SKM-1 treated with dmso at 0.1 percent for 144 hours (cell line): ENCODE measurements at regions not wholly inside any gene's neighbourhood (a gene's known extent, or its start where the extent isn't known, plus 50 kb on each side); places are given as distances from the start of the nearest gene placed in this dataset.

ENCODE experiments used
- DNase-seq: peaks from one replicate; lab custom pipeline; 2025; ENCODE audit not compliant: unreplicated experiment; lab: John Stamatoyannopoulos, UW

DNA sequence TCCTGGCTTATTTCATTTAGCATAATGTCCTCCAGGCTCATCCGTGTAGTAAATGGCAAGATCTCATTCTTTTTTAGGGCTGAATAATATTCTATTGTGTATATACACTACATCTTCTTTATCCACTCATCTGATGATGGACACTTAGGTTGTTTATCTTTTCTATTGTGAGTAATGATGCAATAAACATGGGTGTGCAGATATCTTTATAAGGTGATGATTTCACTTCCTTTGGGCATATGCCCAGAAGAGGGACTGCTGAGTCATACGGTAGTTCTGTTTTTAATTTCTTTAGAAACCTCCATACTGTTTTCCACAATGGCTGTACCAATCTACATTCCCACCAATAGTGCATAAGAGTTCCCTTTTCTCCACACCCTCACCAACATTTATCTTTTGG is 317.6 kb upstream of the CNKSR2 start:
- no peak for DNase-seq

DNA sequence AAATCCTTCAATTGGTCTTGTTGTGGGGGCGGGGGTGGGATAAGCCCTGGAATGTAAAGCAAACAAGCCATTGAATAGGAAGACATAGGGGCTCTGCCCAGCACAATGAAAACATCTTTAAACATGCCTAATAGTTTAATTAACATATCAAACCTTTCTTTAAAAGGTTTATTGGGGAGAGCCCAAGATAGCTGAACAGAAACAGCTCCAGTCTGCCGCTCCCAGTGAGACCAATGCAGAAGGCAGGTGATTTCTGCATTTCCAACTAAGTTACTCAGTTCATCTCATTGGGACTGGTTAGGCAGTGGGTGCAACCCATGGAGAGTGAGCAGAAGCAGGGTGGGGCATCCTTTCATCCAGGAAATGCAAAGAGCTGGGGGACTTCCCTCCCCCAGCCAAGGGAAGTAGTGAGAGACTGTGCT is 327.2 kb upstream of the CNKSR2 start:
- DNase-seq = no peak

DNA sequence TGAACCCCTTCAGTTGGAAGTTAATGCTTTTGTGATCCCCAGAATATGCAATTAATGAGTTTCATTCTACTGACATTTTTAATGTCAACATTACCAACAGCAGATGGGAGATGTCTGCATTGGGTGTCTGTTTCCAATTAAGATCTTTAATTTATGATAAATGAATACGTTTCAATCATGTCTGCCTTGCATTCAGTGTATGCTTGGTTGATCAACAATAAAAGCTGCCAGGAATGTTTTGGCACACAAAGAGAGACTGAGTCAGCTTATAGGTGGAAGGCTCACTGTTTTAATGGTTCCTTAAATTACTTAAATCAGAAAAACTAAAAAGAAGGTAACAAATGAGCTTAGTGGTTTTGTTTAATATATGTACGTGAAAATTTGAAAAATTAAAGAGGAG is 359.9 kb upstream of the CNKSR2 start:
- DNase-seq = no peak

DNA sequence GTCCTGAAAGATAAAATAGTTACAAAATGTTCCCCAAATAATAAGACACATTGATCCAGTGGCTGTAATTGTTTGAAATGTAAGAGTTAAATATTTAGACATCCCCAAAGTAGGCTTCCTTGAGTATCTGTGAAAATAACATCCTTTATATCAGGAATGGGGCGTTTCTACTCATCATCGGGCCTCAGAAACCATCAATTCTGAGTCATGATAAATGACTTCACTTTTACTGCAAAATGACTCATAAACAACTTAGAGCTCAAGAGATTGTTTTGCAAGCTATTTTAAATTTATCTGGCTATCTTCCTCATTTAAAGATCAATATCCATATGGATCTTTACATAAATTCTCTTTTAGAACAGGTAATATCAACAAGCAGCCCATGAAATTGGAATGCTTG is 369.4 kb upstream of the CNKSR2 start:
- DNase-seq = no peak

DNA sequence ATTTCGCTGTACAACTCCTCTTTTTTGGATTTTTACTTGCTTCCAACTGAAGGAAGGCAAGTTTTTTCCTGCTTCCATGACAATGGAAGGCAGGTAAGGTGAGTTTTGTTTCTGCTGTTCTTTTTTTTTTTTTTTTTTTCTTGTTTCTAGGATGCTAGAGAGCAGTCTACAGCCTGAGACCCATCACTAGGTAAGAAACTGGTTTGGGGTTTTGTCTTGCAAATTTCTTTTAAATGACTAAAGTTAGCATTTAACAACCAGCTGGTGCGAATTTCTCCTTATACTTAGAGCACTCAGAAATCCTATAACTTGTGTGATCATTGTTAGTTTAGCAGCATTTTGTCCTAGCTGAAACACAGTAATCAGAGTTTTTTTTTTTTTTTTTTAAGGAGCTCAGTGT is 378.4 kb upstream of the CNKSR2 start:
- DNase-seq = no peak

DNA sequence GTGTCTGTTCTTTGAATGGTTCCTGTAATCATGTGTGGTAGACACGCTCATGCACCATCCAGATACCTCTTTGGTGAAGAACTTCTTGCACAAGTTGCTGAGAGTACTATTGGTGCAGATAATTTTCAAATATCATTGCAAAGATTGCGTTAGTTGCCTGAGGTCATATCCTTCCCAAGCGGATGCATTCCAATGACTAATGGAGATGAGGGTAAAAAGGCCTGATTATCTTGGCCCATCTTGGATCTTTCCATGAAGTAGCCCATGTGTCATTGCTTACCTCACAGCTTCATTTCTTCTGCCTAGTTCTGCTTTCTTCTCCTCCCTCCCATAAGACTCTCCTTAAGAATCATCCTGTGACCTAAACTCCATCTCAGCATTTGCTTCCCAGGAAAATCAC is 384.9 kb upstream of the CNKSR2 start:
- DNase-seq = no peak

DNA sequence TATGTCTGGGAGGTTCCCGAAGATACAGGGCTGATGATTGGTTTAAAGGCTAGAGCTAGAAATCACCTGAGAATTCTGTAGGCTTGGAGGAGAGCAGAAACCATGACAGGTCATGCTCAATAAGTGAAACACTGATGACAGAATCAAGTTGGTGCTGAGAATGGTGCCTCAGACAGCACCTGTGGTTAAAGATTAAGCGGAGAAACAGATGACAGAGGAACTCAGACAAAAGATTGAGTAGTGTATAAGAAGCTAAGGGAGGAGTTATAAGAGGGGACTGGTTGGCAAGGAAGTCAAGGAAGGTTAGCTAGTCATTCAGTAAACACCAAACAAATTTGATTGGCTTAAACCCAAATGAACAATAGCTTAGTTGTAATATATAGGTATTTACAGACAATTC is 385.4 kb upstream of the CNKSR2 start:
- no peak for DNase-seq

DNA sequence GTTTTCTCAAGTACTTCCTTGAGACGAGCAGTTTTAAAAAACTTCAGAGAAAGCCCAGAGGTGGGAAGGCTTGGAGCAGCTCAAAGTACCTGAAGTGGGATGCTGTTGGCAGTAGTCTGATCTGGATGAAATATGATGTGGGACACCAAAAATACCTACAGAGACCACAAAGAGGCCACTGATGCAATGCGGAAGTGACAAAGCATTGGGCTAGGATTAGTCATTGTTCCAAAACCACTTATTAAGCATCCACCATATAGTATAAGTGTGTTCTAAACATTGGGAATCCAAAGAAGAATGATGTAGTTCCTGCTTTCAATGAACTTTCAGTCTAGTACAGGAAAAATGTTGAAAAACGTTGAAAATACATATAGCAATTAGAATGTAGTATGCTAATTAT is 386.1 kb upstream of the CNKSR2 start:
- DNase-seq = no peak

DNA sequence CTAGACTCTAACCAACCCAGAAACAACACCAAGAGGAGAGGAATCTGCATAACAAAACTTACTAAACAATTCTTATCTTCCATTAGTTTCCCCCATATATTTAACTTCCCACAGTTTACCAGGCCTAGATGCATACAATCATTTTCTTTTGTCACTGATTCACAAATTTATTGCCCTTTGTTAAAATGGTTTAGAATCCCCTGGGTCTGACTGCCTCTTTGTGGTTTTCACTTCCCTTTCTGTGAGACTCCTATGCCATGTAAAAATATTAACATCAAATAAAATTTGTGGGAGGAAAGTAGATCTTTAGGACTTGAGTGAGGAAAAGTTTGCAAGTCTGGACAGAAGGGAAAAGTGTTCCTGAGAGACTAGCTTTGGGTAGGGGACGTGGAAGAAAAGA is 393.8 kb upstream of the CNKSR2 start:
- no peak for DNase-seq

DNA sequence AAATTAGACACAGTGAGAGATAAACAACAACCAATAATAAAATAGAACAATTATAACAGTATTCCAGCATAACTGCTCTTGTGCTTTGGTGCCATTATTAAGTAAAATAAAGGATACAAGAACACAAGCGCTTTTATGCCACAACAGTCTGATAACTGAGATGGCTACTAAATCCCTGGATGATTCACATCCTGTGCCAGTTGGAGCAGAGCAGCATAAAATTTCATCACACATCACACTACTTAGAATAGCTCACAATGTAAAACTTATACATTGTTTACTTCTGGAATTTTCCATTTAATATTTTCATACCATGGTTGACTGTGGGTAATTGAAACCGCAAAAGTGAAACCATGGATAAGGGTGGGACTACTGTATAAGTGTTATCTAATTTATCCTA is 399.9 kb upstream of the CNKSR2 start:
- DNase-seq = no peak

DNA sequence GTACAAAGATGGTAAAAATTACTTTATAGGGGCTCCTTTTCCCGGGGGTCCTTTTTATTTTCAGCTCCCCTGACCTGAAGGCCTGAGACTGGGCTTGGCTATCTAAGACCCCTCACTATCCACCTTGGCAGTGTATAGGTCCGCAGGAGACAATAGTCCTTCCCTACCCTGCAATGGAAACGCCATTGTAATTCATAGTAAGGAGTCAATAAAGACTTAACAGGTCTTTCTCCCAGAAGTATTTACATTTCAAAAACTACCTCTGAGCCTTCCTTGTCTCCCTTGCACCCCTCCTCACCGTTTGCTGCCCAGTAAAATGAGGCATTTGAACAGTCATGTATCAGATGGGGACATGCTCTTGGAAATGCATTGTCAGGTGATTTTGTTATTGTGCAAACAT is 401.2 kb upstream of the CNKSR2 start:
- DNase-seq = no peak

DNA sequence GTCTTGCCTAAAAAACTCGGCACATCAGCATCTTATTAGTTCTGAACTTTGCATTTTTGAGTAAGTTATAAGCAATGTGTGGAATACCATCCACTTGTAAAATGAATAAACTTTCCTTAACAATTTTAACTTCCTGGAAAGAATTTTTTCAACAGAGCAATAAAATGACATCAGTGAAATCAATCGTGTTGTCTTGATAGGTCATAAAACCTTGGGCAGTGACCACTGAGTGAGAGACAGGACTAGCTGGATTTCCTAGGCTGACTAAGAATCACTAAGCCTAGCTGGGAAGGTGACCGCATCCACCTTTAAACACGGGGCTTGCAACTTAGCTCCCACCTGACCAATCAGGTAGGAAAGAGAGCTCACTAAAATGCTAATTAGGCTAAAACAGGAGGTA is 403.0 kb upstream of the CNKSR2 start:
- DNase-seq = no peak

DNA sequence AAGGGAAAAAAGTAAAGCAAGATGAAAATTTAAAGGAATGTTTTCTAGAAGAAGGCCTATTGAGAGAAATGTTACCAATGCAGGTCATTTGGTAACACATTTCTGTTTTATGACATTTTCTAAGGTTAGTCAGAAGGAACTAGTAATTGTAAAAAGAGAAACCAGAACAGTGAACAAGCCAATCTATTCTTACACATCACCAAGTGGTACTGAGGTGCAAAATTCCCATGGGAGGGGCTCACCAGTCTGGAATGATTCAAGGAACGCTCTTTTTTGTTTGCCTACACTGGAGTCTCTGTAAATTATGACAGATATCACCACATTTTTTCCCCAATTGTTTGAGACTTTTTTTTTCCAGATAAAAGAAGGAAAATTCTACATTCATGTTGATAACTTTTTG is 404.7 kb upstream of the CNKSR2 start:
- no peak for DNase-seq

DNA sequence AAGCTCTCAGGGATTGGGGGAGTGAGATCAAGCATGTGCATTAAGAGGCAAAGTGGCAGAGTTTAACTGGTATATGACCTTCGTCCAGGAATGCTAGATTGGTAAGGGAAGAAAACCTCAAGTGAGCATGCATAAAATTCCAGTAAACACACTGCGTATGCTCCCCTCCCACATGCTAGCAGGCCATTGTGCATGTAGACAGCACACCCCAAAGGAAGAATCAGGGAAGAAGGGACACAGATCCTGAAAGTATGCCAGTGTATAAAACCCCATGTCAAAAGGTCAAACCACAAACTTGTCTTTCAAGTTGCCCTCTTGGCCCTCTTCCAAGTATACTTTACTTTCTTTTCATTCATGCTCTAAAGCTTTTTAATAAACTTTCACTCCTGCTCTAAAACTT is 405.2 kb upstream of the CNKSR2 start:
- DNase-seq = no peak

DNA sequence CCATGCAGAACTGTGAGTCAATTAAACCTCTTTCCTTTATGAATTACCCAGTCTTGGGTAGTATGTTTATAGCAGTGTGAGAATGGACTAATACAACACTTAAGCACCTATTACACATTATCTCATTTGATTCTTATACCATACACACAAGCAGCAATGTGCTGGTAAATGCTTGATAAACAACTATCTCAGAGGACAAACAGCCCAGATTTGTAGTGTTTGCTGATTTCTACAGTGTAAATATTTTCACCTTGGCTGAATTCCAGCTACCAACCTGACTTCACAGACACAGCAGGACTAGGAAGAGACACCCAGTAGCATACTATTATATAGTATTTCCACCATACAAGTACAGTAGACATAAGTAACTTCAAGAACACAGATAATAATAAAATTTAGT is 406.5 kb upstream of the CNKSR2 start:
- DNase-seq = no peak

DNA sequence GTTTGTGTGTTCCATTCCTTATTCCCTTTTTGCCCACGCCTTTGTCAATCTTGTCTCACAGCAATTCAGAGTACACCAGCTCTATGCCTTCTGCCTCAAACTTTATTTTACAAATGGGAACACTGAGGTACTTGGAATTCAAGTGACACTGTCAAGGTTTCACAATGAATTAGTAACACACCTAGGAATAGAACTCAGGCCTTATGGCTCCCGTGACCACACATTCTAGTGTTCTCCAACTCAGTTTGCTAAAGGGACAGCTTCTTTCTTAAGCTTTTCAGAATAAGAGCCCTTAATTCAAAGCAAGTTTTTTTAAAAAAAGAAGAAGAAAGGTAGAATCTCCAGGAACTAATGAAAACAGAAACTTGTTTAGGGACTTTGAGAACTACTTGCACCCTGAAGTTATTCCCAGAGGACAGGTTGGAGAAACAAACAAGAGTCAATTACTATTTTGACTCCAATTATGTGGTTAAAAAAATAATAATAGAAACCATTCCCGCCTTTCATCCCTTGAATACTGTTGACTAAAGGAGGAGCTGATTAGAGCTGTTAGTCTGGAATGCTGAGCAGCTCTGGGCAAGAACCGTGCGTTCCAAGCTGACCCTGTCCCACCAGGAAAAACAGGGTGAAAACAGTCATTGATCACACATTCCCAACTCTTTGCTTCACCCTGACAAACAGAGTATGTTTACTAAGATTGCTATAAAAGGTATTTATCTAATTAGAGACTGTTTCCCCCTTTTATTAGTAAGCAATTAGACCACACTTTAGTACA is 408.8 kb upstream of the CNKSR2 start:
- DNase-seq = no peak

DNA sequence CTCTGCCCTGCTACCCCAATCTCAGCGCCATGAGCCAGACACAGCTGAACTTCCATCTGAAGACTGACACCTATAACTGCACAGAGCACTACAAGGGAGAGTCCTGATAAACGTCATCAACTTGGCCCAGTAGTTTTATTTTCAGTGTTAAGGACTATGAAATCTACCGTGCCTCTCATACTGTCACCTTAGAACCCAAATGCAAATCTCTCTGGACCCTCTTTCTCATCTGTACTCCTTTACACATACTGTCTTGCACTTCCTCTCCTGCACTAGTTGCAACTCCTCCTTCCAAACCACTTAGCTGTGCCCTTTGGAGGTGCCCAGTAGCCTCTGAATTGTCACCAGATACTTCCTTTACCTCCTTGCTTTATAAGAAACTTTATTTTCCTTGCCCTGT is 420.2 kb upstream of the CNKSR2 start:
- DNase-seq = no peak

DNA sequence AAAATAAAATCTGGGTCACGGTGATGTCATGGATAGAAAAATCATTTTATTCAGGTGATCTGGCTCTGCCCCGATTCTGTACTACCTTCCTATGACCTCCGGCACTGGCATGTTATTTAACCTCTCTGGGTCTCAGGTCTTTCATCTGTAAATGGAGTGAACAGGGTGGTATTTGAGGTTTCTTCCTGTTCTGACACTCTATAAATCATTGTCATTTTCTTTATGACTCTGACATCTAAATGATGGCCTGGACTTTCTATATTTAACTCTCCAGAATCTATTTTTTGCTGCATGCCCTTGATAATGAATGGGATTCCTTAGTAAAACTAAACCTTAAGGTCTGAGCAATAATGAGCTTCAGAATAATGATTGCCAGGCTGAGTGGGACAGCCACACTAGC is 422.0 kb upstream of the CNKSR2 start:
- no peak for DNase-seq

DNA sequence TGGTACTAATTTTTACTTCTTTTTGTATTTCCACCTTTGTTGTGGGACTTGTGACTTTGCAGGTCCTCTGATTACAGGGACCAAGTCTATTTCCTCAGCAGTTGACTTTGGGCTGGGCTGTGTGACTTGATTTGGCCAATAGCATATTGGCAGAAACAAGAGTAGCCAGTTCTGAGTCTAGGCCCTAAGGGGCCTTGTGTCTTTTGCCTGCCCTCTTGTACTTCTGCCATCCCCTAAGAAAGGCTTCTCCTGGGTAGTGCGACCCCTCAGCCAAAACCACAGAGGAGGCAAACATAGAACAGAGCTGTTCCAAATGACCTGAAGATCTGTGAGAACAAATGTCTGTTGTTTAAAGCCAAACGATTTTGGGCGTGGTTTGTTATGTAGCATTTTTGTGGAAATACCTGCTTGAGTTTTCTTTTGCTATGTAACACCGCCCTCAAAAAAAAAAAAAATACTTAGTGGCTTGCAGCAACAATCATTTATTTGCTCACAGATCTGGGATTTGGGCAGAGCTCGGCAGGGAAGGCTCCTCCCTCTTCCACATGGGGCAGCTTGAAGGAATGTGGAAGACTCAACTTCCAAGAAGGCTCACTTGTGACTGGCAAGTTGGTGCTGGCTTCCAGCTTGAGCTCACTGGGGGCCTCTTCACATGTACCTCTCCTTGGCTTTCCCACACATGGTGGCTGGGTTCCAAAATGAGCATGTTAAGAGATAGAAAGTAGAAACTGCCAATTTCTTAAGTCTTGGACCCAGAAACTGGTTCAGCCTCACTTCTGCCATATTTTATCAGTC is 423.0 kb upstream of the CNKSR2 start:
- no peak for DNase-seq

DNA sequence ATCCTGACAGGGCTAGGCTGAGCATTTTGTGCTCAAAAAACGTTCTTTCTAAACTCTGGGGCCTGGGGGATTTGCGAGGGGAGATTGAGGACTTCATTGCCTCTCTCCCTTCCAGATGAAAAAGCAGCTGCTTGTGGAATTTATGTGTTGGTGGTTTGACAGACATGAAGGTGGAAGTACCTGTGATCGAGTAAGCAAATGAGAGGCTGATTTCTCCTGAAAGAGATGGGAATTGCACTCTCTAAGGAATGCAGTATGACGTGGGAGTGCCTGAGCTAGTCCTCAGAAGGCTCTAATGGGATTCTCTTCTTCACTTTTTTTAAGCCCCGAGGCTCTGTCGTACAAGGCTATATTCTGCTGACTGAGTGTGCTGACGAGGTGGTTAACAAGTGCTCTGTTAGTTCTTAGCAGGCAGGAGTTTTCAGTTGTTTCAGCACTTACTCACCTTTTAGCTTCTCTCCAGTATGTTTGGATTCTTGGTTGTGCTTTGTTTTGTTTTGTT is 426.8 kb upstream of the CNKSR2 start:
- no peak for DNase-seq

DNA sequence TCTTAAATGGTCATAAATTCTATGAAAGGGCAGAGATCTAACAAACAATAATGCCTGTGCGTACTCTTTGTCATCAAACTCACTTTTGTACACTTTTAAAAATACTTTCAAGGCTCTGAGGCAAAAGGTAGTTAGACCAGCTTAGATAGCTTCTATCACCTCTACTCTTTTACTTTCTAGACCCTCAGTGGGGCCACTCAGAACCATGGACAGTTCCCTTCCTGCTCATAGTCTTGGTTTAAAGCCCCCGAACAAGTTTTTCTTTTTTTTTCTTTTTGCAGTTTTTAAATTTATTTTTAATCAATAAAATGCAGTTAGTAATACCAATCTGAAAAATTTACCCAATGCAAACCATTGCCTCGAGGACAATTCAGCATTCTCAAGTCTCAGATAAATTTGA is 460.5 kb upstream of the CNKSR2 start:
- no peak for DNase-seq

DNA sequence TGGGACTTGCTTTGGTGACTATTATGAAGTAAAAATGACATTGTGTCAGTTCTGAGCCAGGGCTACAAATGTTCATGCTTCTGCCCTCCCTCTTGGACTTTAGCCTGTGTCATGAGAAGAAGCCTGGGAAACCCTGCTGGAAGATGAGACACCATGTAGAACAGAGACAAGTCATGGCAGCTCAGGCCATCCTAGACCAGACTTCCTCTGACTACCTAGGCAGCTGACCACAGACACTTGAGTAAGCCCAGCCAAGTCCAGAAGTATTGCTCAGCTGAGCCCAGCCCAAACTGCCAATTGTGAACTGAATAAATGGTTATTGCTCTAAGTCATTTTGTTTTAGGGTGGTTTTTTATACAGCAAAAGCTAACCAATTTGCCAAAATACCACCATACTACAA is 467.6 kb upstream of the CNKSR2 start:
- DNase-seq = no peak

DNA sequence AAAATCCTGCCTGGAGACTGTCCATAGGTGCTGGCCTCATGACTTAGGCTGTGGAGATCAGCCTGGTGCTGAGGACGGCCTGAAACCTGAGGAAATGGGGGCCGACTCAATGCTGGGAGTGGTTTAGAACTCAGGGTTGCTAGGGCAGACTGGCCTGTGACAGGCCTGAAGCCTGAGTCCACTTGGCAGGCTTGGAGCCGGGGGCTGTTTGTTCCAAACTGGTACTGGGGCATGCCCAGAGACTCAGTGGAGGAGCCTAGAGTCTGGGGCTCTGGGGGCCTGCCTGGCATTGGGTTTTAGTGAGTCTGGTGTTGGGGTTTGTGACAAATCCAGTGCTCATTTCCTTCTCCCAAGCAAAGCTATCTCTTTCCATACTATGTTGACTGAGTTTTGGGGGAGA is 489.7 kb upstream of the CNKSR2 start:
- DNase-seq = no peak
